ENCODE measurements at regions not wholly inside any gene's neighbourhood (a gene's known extent, or its start where the extent isn't known, plus 50 kb on each side); places are given as distances from the start of the nearest gene placed in this dataset.

GRCh38 chr1:81308191-81308590 is 492.5 kb upstream of the ADGRL2 start:
- no peak for DNase-seq
- Histone ChIP-seq H3K27me3 (no peaks in the 10 kb centered on the region), H3K9me3 (no peaks in the 10 kb centered on the region), H3K4me1 (peaks cover 0 to 5% (median 0%) of the 10 kb centered on the region in 4 donors), H3K4me3 (no peak overlapping the region), H3K27ac (no peak overlapping the region), H3K36me3 (no peaks in the 10 kb centered on the region)
- intact Hi-C loops (cut with DNase I; ENCODE audit: low total_unique reads): no loop called here
- TF ChIP-seq CTCF (IDR thresholded peaks at IDR 0.05): no peak

GRCh38 chr1:81307786-81308185 is 492.9 kb upstream of the ADGRL2 start:
- no peak for TF ChIP-seq CTCF (IDR thresholded peaks at IDR 0.05)
- no peaks in the 10 kb centered on the region for H3K9me3 ChIP-seq
- H3K27me3 ChIP-seq: no peaks in the 10 kb centered on the region
- H3K27ac ChIP-seq: no peak overlapping the region
- no peaks in the 10 kb centered on the region for H3K36me3 ChIP-seq
- H3K4me1 ChIP-seq: peaks cover 0 to 5% (median 0%) of the 10 kb centered on the region in 4 donors
- intact Hi-C loops (cut with DNase I; ENCODE audit: low total_unique reads): no loop called here
- H3K4me3 ChIP-seq: no peak overlapping the region
- DNase-seq: no peak

GRCh38 chr1:81305997-81306452 is 494.7 kb upstream of the ADGRL2 start:
- Histone ChIP-seq H3K4me1 (peaks cover 0 to 5% (median 0%) of the 10 kb centered on the region in 4 donors), H3K27ac (no peak overlapping the region), H3K36me3 (no peaks in the 10 kb centered on the region), H3K4me3 (peak overlapping the region; percentile 48 to 54), H3K27me3 (no peaks in the 10 kb centered on the region), H3K9me3 (no peaks in the 10 kb centered on the region)
- intact Hi-C loops (cut with DNase I; ENCODE audit: low total_unique reads): no loop called here
- peak; percentile 30 to 51 for TF ChIP-seq CTCF (IDR thresholded peaks at IDR 0.05)
- no peak for DNase-seq

GRCh38 chr1:81304187-81304586 is 496.5 kb upstream of the ADGRL2 start:
- Histone ChIP-seq H3K4me1 (peaks cover 0 to 5% (median 0%) of the 10 kb centered on the region in 4 donors), H3K9me3 (no peaks in the 10 kb centered on the region), H3K36me3 (no peaks in the 10 kb centered on the region), H3K4me3 (no peak overlapping the region), H3K27ac (no peak overlapping the region), H3K27me3 (no peaks in the 10 kb centered on the region)
- DNase-seq: no peak
- intact Hi-C loops (cut with DNase I; ENCODE audit: low total_unique reads): no loop called here
- TF ChIP-seq CTCF (IDR thresholded peaks at IDR 0.05): no peak

- no peaks in the 10 kb centered on the region for H3K9me3 ChIP-seq
- H3K36me3 ChIP-seq: no peaks in the 10 kb centered on the region
- H3K4me3 ChIP-seq: no peak overlapping the region
- no peak overlapping the region for H3K27ac ChIP-seq
- no peak for TF ChIP-seq CTCF (IDR thresholded peaks at IDR 0.05)
- peaks cover 0 to 10% (median 0%) of the 10 kb centered on the region in 4 donors for H3K4me1 ChIP-seq
- H3K27me3 ChIP-seq: no peaks in the 10 kb centered on the region
- DNase-seq: no peak
- intact Hi-C loops (cut with DNase I; ENCODE audit: low total_unique reads): no loop called here
These were observed 500.8 kb upstream of the ADGRL2 start for GRCh38 chr1:81299892-81300291.

- Histone ChIP-seq H3K9me3 (no peaks in the 10 kb centered on the region), H3K27me3 (no peaks in the 10 kb centered on the region), H3K36me3 (no peaks in the 10 kb centered on the region), H3K27ac (no peak overlapping the region), H3K4me1 (peaks cover 0 to 10% (median 0%) of the 10 kb centered on the region in 4 donors), H3K4me3 (no peak overlapping the region)
- intact Hi-C loops (cut with DNase I; ENCODE audit: low total_unique reads): no loop called here
- no peak for TF ChIP-seq CTCF (IDR thresholded peaks at IDR 0.05)
- no peak for DNase-seq
These were observed 502.5 kb upstream of the ADGRL2 start for GRCh38 chr1:81298266-81298665.

Measured in tibial artery (tissue), 4 donors.